ENCODE measurements at regions not wholly inside any gene's neighbourhood (a gene's known extent, or its start where the extent isn't known, plus 50 kb on each side); places are given as distances from the start of the nearest gene placed in this dataset.

GRCh38 chr18:56210520-56210919 is 427.9 kb downstream of the TXNL1 start:
- DNase-seq, result no peak

- no peak for DNase-seq
Observed at GRCh38 chr18:56207989-56208388, 430.4 kb downstream of the TXNL1 start.

DNA sequence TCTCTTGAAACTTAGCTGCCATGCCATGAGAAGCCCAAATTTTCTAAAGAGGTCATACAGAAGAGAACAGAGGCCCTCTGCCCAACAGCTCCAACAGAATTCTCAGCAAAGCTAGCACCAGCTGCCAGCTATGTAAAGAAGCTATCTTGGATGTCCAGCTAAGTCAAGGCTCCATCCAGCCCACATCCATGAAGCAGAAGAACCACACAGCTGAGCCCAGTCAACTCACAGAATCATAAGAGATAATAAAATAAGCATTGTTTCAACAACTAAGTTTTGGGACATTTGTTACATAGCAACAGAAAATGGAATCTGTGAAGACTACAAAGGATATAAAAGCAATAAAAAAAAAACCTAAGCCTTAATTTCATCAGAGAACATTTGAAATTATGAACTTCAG is 434.3 kb downstream of the TXNL1 start:
- DNase-seq, result no peak

GRCh38 chr18:56202678-56203077 is 435.7 kb downstream of the TXNL1 start:
- no peak for DNase-seq

GRCh38 chr18:56200381-56200911 is 437.9 kb downstream of the TXNL1 start:
- no peak for DNase-seq

- DNase-seq, result no peak
Observed at GRCh38 chr18:56199580-56200330, 438.6 kb downstream of the TXNL1 start.

DNA sequence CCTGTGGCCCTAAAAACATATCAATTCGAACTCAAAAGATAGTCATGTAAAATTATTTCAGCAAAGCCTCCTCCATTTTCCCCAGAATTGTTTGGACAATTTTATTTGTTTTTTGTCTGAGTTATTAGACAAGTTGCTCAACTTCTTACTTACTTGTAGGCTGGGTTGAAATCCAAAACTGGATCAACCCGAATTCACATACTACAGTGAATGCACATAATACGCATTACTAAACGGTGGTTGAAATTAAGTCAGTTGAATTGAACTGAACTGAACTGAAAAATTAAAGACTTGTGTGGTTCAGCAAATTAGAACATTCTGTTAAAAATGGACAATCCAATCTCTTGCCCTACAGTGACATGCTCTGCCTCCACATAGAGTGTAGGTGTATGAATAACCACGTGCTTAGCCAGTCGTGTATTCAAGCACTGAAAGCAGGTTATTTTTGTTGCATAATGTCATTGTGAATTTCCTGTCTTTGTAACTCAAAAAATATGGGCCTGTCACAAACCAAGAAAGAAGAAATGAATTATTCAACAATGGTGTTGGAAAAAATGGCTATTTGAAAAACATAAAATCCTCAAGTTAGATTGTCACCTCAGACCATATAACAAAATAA is 441.0 kb downstream of the TXNL1 start:
- DNase-seq, result no peak

- DNase-seq, result no peak
Observed at GRCh38 chr18:56196495-56197225, 441.7 kb downstream of the TXNL1 start.

DNA sequence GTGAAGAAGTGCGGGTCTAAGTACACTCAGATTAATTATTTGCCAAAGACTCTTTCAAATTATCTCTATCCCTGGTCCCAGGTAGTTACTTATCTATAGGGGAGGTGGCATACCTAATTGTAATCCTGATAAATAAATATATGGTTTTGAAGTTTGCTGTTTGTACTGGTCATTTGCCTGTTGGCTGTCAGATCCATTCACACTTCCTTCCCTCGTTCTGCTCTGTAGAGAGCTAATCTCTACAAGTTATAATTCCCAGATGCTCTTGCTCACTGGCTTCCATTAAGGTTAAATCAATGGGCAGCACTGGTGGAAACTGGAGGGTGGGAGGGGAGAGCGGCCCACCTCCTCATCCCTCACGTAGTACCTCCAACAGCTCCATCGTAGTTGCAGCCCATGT is 447.1 kb downstream of the TXNL1 start:
- DNase-seq, result no peak

DNA sequence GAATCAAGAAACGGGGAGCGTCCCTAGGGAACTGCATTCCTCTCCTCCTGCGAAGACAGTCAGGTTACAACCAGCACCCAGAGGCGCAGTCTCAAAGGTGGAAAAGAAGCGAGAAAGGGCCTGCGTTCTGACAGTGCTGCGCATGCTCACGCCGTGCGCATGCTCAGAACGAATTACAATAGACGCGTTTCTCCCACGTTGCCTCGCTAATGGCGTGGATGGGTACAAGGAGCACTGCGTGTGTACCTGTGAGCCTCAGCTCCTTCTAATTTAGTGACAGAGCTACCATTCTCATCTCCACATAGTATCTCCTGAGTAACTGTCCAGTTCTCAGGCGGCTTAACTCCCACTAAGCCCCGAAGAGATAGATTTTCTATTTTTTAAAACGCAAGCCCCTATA is 448.8 kb downstream of the TXNL1 start:
- DNase-seq, result no peak

DNA sequence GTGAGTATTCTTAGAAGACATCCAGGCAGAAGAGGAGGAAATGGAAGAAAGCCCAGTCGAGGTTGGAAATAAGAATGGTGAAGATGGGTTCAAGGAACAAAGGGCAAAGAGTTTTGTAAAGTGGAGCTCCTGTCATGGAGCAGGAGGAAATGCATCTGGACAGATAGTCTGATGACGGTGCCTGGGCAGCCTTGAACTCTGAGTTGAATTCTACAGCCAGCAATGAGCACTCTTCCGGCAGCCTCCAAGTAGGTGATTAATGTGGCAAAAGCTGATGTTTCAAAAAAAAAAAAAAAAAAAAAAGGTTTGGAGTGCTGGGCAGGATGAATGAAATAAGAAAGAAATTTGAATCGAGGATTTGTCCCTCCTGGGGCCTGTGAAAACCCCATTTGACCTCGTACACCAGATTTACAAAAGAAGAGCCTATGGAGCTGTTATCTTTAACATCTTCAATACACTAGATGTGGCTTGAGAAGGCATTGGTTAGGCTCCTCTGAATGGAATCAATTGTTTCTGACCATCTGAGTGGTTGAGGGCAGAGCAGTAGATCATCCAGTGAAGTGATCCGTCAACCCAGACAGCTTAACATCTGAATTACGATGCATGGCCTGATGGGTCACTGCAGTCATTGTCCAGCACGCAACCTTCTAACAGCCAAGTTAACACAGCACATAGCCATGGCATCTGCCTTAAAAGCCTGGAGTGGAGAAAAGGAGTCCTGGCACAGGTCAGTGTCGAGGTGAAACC is 449.7 kb downstream of the TXNL1 start:
- no peak for DNase-seq

- DNase-seq, result no peak
Observed at GRCh38 chr18:56186319-56186718, 452.1 kb downstream of the TXNL1 start.

GRCh38 chr18:56185126-56185525 is 453.3 kb downstream of the TXNL1 start:
- DNase-seq, result no peak

- no peak for DNase-seq
Observed at GRCh38 chr18:56176751-56177150, 461.6 kb downstream of the TXNL1 start.

DNA sequence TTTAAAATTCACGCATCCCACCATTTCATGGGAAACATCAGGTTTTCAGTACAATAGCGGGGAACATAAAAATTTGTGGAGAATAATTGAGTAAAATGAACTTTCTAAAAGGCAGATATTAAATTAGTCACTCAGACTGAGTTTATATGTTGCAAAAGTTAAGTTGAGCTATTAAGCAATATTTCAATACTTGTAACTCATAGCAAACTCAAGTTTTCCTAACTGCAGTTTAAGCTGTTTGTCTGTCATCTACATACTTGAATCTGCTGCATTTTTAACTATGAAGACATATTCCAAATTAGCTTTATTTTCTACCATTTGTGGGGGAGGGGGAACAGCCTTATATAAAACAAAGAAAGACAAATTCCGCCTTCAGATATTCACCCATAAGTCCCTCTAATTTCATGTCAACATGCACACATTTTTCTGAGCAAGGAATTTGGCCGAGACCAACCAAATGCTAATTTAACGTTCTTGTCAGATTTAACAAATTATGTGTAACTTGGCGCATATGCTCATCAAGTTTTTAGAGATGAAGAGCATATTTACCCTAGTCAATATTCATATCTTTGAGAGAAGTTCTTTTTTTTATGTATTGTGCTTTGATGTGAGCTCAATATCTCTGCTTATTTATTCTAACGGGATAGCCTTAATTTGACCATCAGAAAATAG is 462.9 kb downstream of the TXNL1 start:
- DNase-seq, result no peak

GRCh38 chr18:56173542-56174220 is 464.7 kb downstream of the TXNL1 start:
- no peak for DNase-seq

DNA sequence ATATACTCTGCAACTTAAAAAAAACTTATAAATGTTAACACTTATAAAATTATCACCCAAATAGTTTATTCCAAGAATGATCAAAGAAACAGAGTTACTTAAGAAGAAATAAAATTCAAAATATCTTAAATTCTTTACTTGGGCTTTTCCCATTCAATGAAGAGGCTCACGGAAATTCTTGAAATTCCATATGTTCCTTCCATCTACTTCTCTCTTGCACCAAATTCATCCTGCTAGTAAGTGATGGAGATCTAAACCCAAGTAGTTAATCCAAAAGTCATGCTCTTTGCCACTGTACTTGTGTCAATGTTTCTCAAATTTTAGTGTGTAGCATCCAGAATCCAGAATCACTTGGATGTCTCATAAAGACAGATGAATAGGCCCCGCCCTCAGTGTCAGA is 465.9 kb downstream of the TXNL1 start:
- no peak for DNase-seq

- no peak for DNase-seq
Observed at GRCh38 chr18:56171848-56172247, 466.5 kb downstream of the TXNL1 start.

DNA sequence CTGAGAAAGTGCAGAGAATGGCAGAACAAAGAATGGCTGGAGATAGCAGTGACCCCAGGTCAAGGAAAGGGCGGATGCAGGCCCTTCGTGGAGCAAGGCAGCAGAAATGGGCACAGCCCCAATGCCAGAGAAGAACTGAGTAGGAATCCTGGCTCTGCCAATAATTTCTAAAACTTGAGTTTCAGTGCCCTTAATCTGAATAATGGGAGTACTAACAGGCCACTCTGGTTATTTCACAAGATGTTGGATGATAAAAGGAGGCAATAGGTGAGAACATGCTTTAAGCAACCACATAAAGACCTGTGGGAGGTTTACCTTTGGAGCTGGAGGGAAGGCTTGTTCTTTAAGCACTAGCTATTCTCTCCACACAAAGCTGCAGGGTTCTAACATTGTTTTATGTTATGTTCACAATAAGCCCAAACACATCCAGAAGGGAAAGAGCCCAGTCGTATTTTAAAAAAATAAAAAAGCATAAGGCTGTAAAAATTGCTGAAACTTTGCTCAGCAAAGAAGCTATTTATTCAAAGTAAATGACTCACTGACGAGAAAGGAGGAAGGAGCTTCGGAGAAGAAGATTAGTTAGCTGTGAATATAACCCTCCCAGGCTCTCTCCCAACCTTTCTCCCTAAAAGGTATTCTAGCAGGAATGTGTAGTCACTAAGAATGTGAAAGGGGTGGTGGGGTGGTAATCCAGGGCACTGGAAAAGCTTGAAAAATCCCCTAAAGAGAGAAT is 470.2 kb downstream of the TXNL1 start:
- DNase-seq, result no peak

DNA sequence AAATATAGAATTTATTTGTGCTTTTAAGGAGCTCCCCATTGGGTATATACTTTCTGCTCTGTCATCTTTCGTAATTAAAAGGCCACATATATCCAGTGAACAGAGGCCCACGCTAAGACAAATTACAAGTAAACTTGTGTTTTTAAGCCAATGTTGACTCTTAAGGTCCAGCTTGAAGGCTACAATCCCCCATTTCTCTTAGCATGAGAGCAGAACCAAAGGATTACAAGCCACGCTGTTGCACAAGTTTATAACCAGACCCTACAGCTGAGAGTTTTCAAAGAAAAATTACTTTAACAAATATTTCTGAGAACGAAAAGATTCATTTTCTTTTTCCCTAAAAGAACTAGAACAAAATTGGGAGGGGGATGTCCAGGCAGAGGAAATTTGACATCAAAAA is 471.0 kb downstream of the TXNL1 start:
- no peak for DNase-seq

DNA sequence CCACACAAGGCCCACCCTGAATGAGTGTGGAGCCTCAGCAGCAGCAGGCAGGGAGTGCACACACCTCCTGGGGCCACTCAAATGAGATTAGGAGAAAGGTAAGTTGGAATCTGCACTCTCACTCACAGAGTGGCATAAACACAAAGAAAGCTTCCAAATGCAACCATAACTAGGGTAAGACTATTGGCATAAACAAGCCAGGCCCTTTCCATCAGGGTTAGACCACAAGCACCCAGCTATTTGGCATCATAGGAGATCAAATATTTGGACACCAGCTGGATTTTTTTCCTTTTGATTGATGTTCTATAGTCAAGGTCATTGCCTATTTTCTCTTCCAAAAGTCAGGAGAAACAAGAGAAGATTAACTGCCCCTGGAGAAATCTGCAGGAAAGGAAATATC is 471.5 kb downstream of the TXNL1 start:
- no peak for DNase-seq
